GM23338 (cell line): ENCODE measurements at regions not wholly inside any gene's neighbourhood (a gene's known extent, or its start where the extent isn't known, plus 50 kb on each side); places are given as distances from the start of the nearest gene placed in this dataset.

Source experiments
- CREB1 ChIP-seq: fragments of 250-450 bp; sonication (Bioruptor Pico); IDR thresholded peaks from 2 replicates; pipeline ENCODE4 v1.5.0; 2020; ENCODE audit warnings: low read depth, mild to moderate bottlenecking, moderate library complexity
- EZH2 ChIP-seq: fragments of 200-600 bp; sonication (generic); IDR thresholded peaks from one replicate; pipeline ENCODE4 v1.8.0; 2017; ENCODE audit warnings: antibody characterized with exemption, mild to moderate bottlenecking, low read depth; ENCODE audit not compliant: unreplicated experiment
- EZH2phosphoT487 ChIP-seq: fragments of 200-600 bp; sonication (generic); IDR thresholded peaks from one replicate; pipeline ENCODE4 v1.8.1; 2018; ENCODE audit warnings: antibody characterized with exemption; ENCODE audit not compliant: unreplicated experiment
- NANOG ChIP-seq: IDR thresholded peaks from 2 replicates; pipeline ENCODE4 v1.6.1; 2016; ENCODE audit warnings: antibody characterized with exemption, borderline replicate concordance
- POLR2AphosphoS5 ChIP-seq: IDR thresholded peaks from 2 replicates; pipeline ENCODE4 v1.6.1; 2016; ENCODE audit warnings: antibody characterized with exemption, low read depth
- STAT1 ChIP-seq: IDR thresholded peaks from one replicate; pipeline ENCODE4 v1.6.1; 2016; ENCODE audit warnings: antibody characterized with exemption; ENCODE audit not compliant: unreplicated experiment
- ZNF114 ChIP-seq: fragments of 250-450 bp; sonication (Bioruptor Pico); IDR thresholded peaks from 2 replicates; pipeline ENCODE4 v1.5.0; 2020; ENCODE audit warnings: mild to moderate bottlenecking, moderate library complexity
- ZNF331 ChIP-seq: fragments of 250-450 bp; sonication (Bioruptor Pico); IDR thresholded peaks from 2 replicates; pipeline ENCODE4 v1.5.0; 2020; ENCODE audit warnings: low read depth, mild to moderate bottlenecking, moderate library complexity
- TF ChIP-seq, protein P1 (sequence below), 2 experiments: fragments of 200-600 bp in 1 of 2; sonication (generic) in 1 of 2; conservative IDR thresholded peaks; 2 replicates each; pipeline versions ENCODE4 v1.5.1 to v1.6.1; 2016 to 2017; ENCODE audit warnings: antibody characterized with exemption in 2 of 2, low read depth in 2 of 2, mild to moderate bottlenecking in 2 of 2, moderate library complexity in 1 of 2
- TF ChIP-seq, protein P2 (sequence below): IDR thresholded peaks from one replicate; pipeline ENCODE4 v1.6.1; 2018; ENCODE audit warnings: antibody characterized with exemption; ENCODE audit not compliant: unreplicated experiment
- TF ChIP-seq, protein P3 (sequence below): fragments of 250-450 bp; sonication (Bioruptor Pico); IDR thresholded peaks from 2 replicates; pipeline ENCODE4 v1.5.0; 2020; ENCODE audit warnings: mild to moderate bottlenecking, moderate library complexity

DNA sequence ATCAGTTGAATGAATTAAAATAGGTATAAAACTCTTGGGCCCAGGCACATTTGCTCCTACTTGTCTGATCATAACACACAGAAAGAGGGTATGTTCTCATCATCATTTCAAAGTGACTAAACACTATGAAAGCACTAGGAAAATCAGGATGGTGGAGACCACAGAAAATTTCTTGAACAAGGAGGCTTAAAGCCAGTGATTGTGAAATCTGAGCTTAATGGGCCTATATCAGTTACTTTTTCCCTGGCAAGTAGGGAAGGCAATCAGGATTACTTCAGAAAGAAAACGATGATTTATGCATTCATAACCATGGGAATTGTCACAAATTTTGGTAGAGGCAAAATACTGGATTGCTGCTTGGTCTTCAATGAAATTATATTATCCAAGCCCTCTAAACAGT lies 434.4 kb upstream of the CNTN4 start:
- TF ChIP-seq, protein P1, sequence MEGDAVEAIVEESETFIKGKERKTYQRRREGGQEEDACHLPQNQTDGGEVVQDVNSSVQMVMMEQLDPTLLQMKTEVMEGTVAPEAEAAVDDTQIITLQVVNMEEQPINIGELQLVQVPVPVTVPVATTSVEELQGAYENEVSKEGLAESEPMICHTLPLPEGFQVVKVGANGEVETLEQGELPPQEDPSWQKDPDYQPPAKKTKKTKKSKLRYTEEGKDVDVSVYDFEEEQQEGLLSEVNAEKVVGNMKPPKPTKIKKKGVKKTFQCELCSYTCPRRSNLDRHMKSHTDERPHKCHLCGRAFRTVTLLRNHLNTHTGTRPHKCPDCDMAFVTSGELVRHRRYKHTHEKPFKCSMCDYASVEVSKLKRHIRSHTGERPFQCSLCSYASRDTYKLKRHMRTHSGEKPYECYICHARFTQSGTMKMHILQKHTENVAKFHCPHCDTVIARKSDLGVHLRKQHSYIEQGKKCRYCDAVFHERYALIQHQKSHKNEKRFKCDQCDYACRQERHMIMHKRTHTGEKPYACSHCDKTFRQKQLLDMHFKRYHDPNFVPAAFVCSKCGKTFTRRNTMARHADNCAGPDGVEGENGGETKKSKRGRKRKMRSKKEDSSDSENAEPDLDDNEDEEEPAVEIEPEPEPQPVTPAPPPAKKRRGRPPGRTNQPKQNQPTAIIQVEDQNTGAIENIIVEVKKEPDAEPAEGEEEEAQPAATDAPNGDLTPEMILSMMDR (conservative IDR thresholded peaks at IDR 0.05; ENCODE audit: low read depth in 2 of 2), result no peak
- TF ChIP-seq POLR2AphosphoS5 (no peak), NANOG (no peak), EZH2phosphoT487 (no peak), EZH2 (no peak), ZNF114 (CRISPR knock-in tag) (no peak), STAT1 (no peak), ZNF331 (CRISPR knock-in tag) (no peak), CREB1 (CRISPR knock-in tag) (no peak)
- TF ChIP-seq, protein P2, sequence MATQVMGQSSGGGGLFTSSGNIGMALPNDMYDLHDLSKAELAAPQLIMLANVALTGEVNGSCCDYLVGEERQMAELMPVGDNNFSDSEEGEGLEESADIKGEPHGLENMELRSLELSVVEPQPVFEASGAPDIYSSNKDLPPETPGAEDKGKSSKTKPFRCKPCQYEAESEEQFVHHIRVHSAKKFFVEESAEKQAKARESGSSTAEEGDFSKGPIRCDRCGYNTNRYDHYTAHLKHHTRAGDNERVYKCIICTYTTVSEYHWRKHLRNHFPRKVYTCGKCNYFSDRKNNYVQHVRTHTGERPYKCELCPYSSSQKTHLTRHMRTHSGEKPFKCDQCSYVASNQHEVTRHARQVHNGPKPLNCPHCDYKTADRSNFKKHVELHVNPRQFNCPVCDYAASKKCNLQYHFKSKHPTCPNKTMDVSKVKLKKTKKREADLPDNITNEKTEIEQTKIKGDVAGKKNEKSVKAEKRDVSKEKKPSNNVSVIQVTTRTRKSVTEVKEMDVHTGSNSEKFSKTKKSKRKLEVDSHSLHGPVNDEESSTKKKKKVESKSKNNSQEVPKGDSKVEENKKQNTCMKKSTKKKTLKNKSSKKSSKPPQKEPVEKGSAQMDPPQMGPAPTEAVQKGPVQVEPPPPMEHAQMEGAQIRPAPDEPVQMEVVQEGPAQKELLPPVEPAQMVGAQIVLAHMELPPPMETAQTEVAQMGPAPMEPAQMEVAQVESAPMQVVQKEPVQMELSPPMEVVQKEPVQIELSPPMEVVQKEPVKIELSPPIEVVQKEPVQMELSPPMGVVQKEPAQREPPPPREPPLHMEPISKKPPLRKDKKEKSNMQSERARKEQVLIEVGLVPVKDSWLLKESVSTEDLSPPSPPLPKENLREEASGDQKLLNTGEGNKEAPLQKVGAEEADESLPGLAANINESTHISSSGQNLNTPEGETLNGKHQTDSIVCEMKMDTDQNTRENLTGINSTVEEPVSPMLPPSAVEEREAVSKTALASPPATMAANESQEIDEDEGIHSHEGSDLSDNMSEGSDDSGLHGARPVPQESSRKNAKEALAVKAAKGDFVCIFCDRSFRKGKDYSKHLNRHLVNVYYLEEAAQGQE, result no peak
- TF ChIP-seq, protein P3, sequence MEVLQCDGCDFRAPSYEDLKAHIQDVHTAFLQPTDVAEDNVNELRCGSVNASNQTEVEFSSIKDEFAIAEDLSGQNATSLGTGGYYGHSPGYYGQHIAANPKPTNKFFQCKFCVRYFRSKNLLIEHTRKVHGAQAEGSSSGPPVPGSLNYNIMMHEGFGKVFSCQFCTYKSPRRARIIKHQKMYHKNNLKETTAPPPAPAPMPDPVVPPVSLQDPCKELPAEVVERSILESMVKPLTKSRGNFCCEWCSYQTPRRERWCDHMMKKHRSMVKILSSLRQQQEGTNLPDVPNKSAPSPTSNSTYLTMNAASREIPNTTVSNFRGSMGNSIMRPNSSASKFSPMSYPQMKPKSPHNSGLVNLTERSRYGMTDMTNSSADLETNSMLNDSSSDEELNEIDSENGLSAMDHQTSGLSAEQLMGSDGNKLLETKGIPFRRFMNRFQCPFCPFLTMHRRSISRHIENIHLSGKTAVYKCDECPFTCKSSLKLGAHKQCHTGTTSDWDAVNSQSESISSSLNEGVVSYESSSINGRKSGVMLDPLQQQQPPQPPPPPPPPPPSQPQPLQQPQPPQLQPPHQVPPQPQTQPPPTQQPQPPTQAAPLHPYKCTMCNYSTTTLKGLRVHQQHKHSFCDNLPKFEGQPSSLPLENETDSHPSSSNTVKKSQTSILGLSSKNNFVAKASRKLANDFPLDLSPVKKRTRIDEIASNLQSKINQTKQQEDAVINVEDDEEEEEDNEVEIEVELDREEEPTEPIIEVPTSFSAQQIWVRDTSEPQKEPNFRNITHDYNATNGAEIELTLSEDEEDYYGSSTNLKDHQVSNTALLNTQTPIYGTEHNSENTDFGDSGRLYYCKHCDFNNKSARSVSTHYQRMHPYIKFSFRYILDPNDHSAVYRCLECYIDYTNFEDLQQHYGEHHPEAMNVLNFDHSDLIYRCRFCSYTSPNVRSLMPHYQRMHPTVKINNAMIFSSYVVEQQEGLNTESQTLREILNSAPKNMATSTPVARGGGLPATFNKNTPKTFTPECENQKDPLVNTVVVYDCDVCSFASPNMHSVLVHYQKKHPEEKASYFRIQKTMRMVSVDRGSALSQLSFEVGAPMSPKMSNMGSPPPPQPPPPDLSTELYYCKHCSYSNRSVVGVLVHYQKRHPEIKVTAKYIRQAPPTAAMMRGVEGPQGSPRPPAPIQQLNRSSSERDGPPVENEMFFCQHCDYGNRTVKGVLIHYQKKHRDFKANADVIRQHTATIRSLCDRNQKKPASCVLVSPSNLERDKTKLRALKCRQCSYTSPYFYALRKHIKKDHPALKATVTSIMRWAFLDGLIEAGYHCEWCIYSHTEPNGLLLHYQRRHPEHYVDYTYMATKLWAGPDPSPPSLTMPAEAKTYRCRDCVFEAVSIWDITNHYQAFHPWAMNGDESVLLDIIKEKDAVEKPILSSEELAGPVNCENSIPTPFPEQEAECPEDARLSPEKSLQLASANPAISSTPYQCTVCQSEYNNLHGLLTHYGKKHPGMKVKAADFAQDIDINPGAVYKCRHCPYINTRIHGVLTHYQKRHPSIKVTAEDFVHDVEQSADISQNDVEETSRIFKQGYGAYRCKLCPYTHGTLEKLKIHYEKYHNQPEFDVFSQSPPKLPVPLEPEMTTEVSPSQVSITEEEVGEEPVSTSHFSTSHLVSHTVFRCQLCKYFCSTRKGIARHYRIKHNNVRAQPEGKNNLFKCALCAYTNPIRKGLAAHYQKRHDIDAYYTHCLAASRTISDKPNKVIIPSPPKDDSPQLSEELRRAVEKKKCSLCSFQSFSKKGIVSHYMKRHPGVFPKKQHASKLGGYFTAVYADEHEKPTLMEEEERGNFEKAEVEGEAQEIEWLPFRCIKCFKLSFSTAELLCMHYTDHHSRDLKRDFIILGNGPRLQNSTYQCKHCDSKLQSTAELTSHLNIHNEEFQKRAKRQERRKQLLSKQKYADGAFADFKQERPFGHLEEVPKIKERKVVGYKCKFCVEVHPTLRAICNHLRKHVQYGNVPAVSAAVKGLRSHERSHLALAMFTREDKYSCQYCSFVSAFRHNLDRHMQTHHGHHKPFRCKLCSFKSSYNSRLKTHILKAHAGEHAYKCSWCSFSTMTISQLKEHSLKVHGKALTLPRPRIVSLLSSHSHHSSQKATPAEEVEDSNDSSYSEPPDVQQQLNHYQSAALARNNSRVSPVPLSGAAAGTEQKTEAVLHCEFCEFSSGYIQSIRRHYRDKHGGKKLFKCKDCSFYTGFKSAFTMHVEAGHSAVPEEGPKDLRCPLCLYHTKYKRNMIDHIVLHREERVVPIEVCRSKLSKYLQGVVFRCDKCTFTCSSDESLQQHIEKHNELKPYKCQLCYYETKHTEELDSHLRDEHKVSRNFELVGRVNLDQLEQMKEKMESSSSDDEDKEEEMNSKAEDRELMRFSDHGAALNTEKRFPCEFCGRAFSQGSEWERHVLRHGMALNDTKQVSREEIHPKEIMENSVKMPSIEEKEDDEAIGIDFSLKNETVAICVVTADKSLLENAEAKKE, result no peak
